HG03460 (cell line): ENCODE measurements at regions not wholly inside any gene's neighbourhood (a gene's known extent, or its start where the extent isn't known, plus 50 kb on each side); places are given as distances from the start of the nearest gene placed in this dataset.

Source experiments
- ATAC-seq: cut with Tn5 transposase; IDR thresholded peaks from one replicate; pipeline ENCODE4 v1.9.1; 2021; ENCODE audit not compliant: unreplicated experiment

GRCh38 chr13:44210525-44210924 lies 163.1 kb upstream of the SERP2 start:
- no peak for ATAC-seq

- ATAC-seq: no peak
These were observed 162.3 kb upstream of the SERP2 start for GRCh38 chr13:44211286-44211685.

GRCh38 chr13:44211704-44212346 lies 161.8 kb upstream of the SERP2 start:
- no peak for ATAC-seq

GRCh38 chr13:44212633-44213396 lies 160.8 kb upstream of the SERP2 start:
- ATAC-seq: no peak

- ATAC-seq: no peak
These were observed 155.0 kb upstream of the SERP2 start for GRCh38 chr13:44218501-44219240.

- ATAC-seq: no peak
These were observed 153.8 kb upstream of the SERP2 start for GRCh38 chr13:44219577-44220548.

- ATAC-seq: no peak
These were observed 152.7 kb upstream of the SERP2 start for GRCh38 chr13:44220948-44221347.

GRCh38 chr13:44221657-44222056 lies 152.0 kb upstream of the SERP2 start:
- no peak for ATAC-seq

GRCh38 chr13:44223770-44224444 lies 149.7 kb upstream of the SERP2 start:
- ATAC-seq: no peak

- no peak for ATAC-seq
These were observed 149.0 kb upstream of the SERP2 start for GRCh38 chr13:44224450-44225149.

- ATAC-seq: no peak
These were observed 144.1 kb upstream of the SERP2 start for GRCh38 chr13:44229371-44230030.

- no peak for ATAC-seq
These were observed 143.6 kb upstream of the SERP2 start for GRCh38 chr13:44230071-44230470.

- no peak for ATAC-seq
These were observed 142.9 kb upstream of the SERP2 start for GRCh38 chr13:44230736-44231135.

- ATAC-seq: no peak
These were observed 141.7 kb upstream of the SERP2 start for GRCh38 chr13:44231786-44232516.

- no peak for ATAC-seq
These were observed 140.8 kb upstream of the SERP2 start for GRCh38 chr13:44232774-44233173.

- ATAC-seq: no peak
These were observed 139.1 kb upstream of the SERP2 start for GRCh38 chr13:44234566-44234965.

GRCh38 chr13:44236370-44236769 lies 137.3 kb upstream of the SERP2 start:
- no peak for ATAC-seq

GRCh38 chr13:44236801-44237207 lies 136.8 kb upstream of the SERP2 start:
- ATAC-seq: no peak
